Left kidney (tissue), 1 donor: ENCODE measurements at regions not wholly inside any gene's neighbourhood (a gene's known extent, or its start where the extent isn't known, plus 50 kb on each side); places are given as distances from the start of the nearest gene placed in this dataset.

ENCODE experiments used
- DNase-seq: peaks from one replicate; pipeline ENCODE4 v3.0.0-alpha.2; 2013

GRCh38 chr17:11182430-11182829 lies 58.6 kb upstream of the SHISA6 start:
- peak; percentile 49 for DNase-seq

DNA sequence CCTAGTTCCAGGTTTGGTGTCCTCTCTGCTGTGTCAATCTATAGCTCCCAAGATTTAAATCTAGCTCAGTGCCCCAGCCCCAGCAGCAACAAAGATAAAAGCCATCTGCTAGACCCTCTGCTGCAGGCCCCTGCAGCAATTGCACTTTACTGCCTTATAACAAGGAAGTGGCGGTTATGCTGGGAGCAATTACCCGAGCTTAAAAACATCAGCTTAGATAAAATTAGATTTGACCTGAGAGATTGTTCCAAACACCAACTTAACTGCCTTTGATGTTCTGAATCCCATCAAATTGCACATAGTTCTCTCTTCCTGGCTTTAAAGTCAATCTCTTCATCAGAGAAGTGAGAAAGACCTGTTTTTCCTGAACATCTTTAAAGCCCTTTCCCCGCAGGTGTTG lies 62.4 kb upstream of the SHISA6 start:
- no peak for DNase-seq

- no peak for DNase-seq
Observed at GRCh38 chr17:11177340-11177739, 63.7 kb upstream of the SHISA6 start.

GRCh38 chr17:11176549-11176948 lies 64.5 kb upstream of the SHISA6 start:
- DNase-seq, result no peak

DNA sequence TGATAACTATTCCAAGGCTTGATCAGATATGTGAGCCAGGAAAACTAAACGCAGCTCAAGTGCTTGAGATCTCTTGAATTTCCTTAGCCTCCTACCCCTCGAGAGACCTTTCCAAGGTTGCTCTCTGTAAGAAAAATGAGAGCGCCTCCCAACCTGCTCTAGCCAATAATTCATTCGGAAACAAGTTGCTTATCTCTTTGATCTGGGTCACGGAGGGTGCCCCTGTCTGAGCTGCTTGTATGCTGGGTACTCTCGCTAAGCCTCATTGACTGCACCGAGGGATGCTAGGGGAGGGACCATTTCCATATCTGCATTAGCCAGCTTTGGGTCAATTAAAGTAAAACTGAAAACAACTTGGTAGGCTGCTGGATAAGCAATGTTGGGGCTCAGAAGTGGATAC lies 70.1 kb upstream of the SHISA6 start:
- DNase-seq, result peak; percentile 54

- no peak for DNase-seq
Observed at GRCh38 chr17:11151818-11152425, 89.1 kb upstream of the SHISA6 start.

DNA sequence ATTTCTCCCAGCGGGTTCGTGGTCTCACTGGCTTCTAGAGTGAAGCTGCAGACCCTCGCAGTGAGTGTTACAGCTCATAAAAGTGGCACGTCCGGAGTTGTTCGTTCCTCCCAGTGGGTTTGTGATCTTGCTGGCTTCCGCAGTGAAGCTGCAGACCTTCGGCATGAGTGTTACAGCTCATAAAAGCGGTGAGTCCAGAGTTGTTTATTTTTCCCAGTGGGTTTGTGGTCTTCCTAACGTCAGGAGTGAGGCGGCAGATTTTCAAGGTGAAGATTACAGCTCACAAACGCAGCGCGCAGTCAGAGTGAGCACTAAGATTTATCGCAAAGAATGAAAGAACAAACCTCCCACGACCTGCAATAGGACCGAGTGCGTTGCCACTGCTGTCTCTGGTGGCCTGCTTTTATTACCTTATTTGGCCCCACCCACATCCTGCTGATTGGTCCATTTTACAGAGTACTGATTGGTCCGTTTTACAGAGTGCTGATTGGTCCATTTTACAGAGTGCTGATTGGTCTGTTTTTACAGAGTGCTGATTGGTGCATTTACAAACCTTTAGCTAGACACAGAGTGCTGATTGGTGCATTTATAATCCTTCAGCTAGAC lies 90.0 kb upstream of the SHISA6 start:
- peak; percentile 29 for DNase-seq

DNA sequence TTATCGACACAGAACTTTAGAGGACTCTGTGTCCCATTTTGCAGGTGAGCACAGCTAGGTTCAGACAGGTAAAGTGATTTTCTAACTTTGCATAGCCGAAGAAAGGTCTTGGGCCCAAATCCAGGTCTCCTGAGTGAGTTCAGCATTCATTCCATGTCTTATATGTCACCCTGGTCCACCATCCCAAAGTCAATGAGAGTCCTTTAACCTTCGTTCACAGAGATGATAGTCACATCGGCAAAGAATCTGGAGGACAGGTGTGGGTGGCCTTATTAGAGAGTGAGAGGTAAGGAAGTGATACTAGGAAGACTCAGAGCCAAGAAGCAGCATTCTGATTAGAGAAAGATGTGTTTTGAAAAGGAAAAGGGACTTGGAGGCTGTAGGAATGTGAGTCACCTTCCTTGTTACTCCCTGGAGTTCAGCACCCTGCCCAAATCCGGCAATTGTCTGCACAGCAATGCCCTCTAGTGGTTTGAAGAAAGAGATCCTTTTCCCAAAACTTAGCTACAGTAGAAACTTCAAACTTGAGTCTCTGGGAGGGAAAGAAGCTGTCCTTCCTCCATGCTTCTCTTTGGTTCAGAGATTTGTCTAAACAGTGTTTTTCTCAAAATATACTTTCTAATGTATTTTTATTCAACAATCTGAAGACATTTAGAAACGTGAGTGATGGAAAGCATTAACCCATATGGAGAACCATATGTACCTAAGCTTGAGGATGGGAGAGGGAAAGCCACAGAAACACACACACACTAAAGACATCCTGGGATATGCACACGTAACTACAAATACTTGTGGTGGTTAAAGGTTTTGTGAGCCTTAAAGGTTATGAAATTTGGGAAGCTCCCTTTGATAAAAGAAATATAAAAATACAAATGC lies 96.4 kb upstream of the SHISA6 start:
- no peak for DNase-seq

GRCh38 chr17:11142231-11142630 lies 98.8 kb upstream of the SHISA6 start:
- no peak for DNase-seq

- DNase-seq, result no peak
Observed at GRCh38 chr17:11140501-11140900, 100.5 kb upstream of the SHISA6 start.

- DNase-seq, result peak; percentile 70
Observed at GRCh38 chr17:11140043-11140442, 101.0 kb upstream of the SHISA6 start.

- no peak for DNase-seq
Observed at GRCh38 chr17:11138023-11138422, 103.0 kb upstream of the SHISA6 start.

GRCh38 chr17:11135819-11136218 lies 105.2 kb upstream of the SHISA6 start:
- DNase-seq, result no peak

GRCh38 chr17:11130367-11130766 lies 110.6 kb upstream of the SHISA6 start:
- no peak for DNase-seq

DNA sequence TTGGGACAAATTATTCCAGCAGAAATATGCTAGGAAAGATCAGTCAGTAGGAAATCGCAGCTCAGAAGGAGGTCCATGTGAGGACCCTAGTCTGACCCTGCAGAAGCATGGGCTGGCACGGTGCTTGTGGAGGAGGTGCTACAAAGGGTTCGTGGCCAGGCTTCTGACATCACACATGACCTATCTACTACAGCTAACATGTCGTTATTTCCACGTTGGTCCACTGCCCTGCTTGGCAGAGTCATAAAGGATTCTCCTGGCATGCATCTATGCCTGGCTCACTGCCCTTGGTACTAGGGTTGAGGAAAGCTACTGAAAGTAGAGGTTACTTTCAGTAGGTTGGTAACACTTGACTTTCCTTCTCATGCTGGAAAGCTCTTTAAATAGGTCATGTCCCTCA lies 118.1 kb upstream of the SHISA6 start:
- DNase-seq, result no peak

DNA sequence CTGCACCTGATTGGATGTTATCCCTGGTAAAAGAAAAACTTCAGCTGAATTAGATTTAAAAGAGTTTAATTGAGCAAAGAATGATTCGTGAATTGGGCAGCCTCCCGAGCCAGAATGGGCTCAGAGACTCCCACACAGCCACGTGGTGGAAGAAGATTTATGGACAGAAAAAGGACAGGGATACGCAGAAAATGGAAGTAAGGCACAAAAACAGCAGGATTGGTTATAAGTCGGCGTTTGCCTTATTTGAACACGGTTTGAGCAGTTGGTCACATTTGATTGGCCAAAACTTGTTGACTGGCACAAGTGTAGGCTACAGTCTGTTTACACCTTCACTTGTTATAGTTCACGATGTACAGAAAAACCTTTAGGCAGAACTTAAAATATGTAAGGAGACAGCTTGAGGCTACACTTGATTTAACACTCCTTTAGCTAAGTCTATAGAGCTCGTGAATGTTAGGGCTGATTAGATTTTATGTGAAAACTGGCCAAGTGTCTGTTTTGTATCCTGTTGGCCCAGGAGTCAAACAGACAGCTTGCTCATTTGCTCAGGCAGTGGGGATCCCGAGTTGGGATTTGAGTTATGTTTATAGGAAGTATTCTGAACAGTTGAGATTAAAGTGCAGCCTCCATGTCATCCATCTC lies 119.5 kb upstream of the SHISA6 start:
- no peak for DNase-seq

DNA sequence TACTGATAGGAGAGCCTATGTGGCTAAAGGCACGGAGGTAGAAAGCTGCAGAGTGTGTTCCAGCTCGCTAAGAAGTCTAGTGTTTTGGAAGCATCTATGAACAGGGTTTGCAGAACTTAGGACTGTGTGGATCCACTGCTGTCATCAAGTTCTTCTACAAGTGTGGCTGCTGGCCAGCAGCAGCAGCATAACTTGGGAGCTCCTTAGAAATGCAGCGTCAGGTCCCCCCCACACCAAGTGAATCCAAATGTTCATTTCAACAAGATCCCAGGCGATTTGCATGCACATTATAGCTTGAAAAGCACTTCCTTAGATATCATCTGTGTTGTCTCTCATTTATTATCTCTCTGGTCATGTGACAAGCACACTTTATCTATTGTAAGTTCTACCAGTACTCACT lies 131.9 kb upstream of the SHISA6 start:
- DNase-seq, result no peak

- no peak for DNase-seq
Observed at GRCh38 chr17:11105141-11105540, 135.9 kb upstream of the SHISA6 start.

DNA sequence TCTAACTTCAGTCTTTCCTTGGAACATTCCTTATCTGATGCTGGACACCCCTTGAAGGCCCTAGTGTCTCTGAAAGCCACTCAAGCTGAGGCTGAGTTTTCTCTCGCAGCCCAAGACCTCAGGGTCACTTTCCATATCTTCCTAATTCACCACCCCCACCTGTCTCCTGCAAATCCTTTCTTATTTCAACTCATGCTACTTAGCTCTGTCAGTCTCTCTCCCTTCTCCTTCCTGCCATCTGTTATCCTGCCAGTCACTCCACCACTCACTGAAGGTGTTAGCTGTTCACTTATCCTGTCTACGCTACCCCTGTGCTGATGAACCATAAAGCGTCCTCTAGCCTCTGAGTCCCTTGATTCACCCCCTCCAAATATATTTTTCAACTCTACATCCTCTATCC lies 143.9 kb upstream of the SHISA6 start:
- no peak for DNase-seq

DNA sequence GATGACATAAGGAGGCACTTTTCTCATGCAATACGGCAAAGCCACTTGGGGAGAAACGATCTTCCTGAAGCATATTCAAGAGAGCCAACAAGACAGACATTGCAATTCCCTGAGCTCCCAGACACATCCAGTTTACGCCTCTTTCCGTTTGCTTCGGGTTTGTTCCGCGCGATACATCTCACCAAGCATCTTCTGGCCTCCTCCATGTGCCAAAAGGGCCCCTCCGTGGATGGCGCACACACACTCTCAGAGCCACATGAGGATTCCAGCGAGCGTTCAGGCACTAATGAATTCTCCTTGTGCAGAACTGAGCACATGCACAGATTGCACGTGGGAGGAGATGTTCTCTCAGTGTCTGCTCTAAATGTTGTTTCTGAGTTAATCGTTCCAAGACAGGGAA lies 146.7 kb upstream of the SHISA6 start:
- no peak for DNase-seq

DNA sequence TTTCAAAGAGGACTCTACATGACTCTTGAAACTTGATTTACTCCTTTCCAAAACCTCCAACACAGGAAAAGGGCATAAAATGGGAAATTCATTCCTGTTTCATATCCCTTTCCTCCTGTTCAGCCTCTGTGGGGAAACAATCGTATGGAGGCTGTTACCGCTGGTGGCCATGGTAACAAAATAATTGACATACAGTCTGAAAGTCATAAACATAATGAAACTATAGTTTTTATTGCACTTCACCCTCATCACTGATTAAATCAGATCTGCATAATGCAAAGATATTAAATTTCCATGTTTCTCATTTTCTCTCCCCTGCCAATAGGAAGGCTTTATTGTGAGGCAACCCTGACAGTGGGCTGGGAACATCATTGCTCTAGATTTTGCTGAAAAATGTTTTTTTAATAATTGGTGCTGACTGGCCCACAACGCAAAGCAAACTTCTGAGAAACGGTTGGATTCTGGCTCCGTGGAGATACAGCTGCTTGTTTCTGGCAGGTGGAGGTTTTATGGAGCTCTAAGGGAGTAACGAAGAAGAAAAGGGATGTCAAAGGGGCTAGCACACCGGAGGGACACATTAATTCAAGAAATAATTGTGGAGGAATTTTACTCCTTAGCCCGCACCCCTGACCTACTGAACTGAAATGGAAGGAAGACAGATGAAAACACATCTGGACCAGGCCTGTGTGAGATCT lies 154.2 kb upstream of the SHISA6 start:
- DNase-seq, result no peak

- DNase-seq, result no peak
Observed at GRCh38 chr17:11082559-11082958, 158.5 kb upstream of the SHISA6 start.
